ENCODE measurements at regions not wholly inside any gene's neighbourhood (a gene's known extent, or its start where the extent isn't known, plus 50 kb on each side); places are given as distances from the start of the nearest gene placed in this dataset.

- H3K4me1 ChIP-seq (ENCODE audit: control insufficient read depth, insufficient read depth, low read length), result no peaks in the 10 kb centered on the region
- H3K9ac ChIP-seq (ENCODE audit: low read depth, low read length), result no peak overlapping the region
- peaks cover 27% of the 10 kb centered on the region for H3K27me3 ChIP-seq (ENCODE audit: control insufficient read depth, insufficient read depth, low read length)
- no peak overlapping the region for H3K4me3 ChIP-seq (ENCODE audit: low read length)
- no peak overlapping the region for H3K4me2 ChIP-seq (ENCODE audit: low read length)
- no peaks in the 10 kb centered on the region for H3K36me3 ChIP-seq (ENCODE audit: insufficient read depth, low read length)
- no peaks in the 10 kb centered on the region for H3K9me3 ChIP-seq (replicated peaks; ENCODE audit: low read length)
These were observed 69.7 kb upstream of the BHLHE23 start for GRCh38 chr20:63076421-63076820.

DNA sequence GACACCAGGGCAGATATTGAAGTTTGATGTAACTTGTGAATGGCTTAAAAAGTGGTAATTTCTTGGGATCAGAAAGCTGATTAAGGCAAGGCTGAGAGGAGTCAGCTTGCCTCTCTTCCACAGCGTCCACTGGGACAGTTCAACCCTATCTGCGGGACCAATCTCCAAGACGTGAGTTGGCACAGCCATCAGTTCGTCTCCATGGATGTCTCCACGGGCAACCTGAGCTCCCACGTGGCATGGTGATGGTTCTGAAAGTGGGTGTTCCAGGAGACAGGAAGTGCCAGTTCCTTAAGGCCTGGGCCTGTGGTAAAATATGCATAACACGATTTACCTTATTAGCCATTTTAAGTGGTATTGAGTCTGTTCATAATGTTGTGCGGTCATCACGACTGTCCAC lies 67.9 kb upstream of the BHLHE23 start:
- Histone ChIP-seq H3K27me3 (ENCODE audit: control insufficient read depth, insufficient read depth, low read length) (peaks cover 34% of the 10 kb centered on the region), H3K9me3 (replicated peaks; ENCODE audit: low read length) (no peaks in the 10 kb centered on the region), H3K4me3 (ENCODE audit: low read length) (no peak overlapping the region), H3K4me1 (ENCODE audit: control insufficient read depth, insufficient read depth, low read length) (no peaks in the 10 kb centered on the region), H3K9ac (ENCODE audit: low read depth, low read length) (no peak overlapping the region), H3K4me2 (ENCODE audit: low read length) (no peak overlapping the region), H3K36me3 (ENCODE audit: insufficient read depth, low read length) (no peaks in the 10 kb centered on the region)

DNA sequence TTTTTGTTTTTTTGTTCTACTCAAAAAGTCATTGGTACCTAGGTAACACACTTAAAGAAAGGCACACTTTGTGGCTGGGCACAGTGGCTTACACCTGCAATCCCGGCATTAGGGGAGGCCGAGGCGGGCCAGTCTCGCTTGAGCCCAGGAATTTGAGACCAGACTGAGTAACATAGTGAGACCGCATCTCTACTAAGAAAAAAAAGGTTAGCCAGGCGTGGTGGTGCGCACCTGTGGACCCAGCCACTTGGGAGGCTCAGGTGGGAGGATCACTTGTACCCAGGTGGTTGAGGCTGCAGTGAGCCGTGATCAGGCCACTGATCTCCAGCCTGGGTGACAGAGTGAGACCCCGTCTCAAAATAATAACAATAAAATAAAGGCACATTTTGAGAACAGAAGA lies 67.4 kb upstream of the BHLHE23 start:
- Histone ChIP-seq H3K36me3 (ENCODE audit: insufficient read depth, low read length) (no peaks in the 10 kb centered on the region), H3K4me1 (ENCODE audit: control insufficient read depth, insufficient read depth, low read length) (no peaks in the 10 kb centered on the region), H3K9me3 (replicated peaks; ENCODE audit: low read length) (no peaks in the 10 kb centered on the region), H3K4me2 (ENCODE audit: low read length) (no peak overlapping the region), H3K27me3 (ENCODE audit: control insufficient read depth, insufficient read depth, low read length) (peaks cover 34% of the 10 kb centered on the region), H3K4me3 (ENCODE audit: low read length) (no peak overlapping the region), H3K9ac (ENCODE audit: low read depth, low read length) (no peak overlapping the region)

DNA sequence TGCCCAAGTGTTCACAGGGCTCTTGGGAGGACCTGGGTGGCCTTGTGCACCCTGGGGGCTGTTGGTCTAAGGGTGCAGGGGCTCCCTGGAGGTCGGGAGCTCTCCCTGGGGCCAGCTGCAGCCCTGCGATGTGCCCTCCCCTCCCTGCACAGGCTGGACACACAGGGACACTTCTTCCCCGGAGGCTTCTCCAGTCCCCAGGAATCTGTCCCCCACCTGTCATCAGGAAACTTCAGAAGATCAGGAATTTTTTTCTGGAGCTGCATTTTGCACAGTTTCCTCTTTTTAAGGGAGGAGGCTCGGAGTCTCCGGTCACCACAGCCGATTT lies 66.9 kb upstream of the BHLHE23 start:
- Histone ChIP-seq H3K4me3 (ENCODE audit: low read length) (no peak overlapping the region), H3K4me2 (ENCODE audit: low read length) (no peak overlapping the region), H3K9ac (ENCODE audit: low read depth, low read length) (no peak overlapping the region), H3K27me3 (ENCODE audit: control insufficient read depth, insufficient read depth, low read length) (peaks cover 37% of the 10 kb centered on the region), H3K36me3 (ENCODE audit: insufficient read depth, low read length) (no peaks in the 10 kb centered on the region), H3K9me3 (replicated peaks; ENCODE audit: low read length) (no peaks in the 10 kb centered on the region), H3K4me1 (ENCODE audit: control insufficient read depth, insufficient read depth, low read length) (no peaks in the 10 kb centered on the region)

GRCh38 chr20:63072991-63073737 lies 66.4 kb upstream of the BHLHE23 start:
- Histone ChIP-seq H3K9me3 (replicated peaks; ENCODE audit: low read length) (no peaks in the 10 kb centered on the region), H3K27me3 (ENCODE audit: control insufficient read depth, insufficient read depth, low read length) (peaks cover 37% of the 10 kb centered on the region), H3K36me3 (ENCODE audit: insufficient read depth, low read length) (no peaks in the 10 kb centered on the region), H3K4me2 (ENCODE audit: low read length) (no peak overlapping the region), H3K4me1 (ENCODE audit: control insufficient read depth, insufficient read depth, low read length) (no peaks in the 10 kb centered on the region), H3K9ac (ENCODE audit: low read depth, low read length) (no peak overlapping the region), H3K4me3 (ENCODE audit: low read length) (no peak overlapping the region)

DNA sequence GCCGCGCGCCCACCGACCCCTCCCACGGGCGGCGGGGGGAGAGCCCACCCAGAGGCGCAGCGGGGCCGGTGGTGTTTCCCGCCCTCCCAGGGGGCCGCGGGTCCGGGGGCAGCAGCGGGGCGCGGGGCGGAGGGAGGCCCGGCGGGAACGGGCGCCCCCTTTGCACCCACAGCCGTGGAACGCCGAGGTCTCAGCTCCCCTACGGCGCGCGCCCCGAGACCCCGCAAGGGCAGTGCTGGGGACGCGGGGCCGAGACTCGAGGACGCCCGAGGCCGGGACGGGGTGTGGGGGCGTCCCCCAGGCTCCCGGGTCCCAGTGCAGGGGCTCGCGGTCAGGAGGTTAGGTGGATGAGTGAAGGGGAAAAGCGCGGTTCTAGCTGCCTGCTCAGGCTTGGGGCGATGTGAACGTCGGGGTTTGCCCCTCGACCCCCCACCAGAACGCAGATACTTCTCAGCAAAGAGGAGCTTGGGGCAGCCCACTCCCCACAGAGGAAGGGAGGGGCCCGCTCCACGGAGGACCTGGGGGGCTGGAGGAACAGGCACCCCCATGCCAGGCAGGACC lies 65.5 kb upstream of the BHLHE23 start:
- Histone ChIP-seq H3K4me1 (ENCODE audit: control insufficient read depth, insufficient read depth, low read length) (no peaks in the 10 kb centered on the region), H3K9me3 (replicated peaks; ENCODE audit: low read length) (no peaks in the 10 kb centered on the region), H3K4me2 (ENCODE audit: low read length) (no peak overlapping the region), H3K27me3 (ENCODE audit: control insufficient read depth, insufficient read depth, low read length) (peaks cover 43% of the 10 kb centered on the region), H3K36me3 (ENCODE audit: insufficient read depth, low read length) (no peaks in the 10 kb centered on the region), H3K4me3 (ENCODE audit: low read length) (no peak overlapping the region), H3K9ac (ENCODE audit: low read depth, low read length) (no peak overlapping the region)

- H3K27me3 ChIP-seq (ENCODE audit: control insufficient read depth, insufficient read depth, low read length), result peaks cover 48% of the 10 kb centered on the region
- no peaks in the 10 kb centered on the region for H3K36me3 ChIP-seq (ENCODE audit: insufficient read depth, low read length)
- H3K9ac ChIP-seq (ENCODE audit: low read depth, low read length), result no peak overlapping the region
- H3K9me3 ChIP-seq (replicated peaks; ENCODE audit: low read length), result no peaks in the 10 kb centered on the region
- H3K4me2 ChIP-seq (ENCODE audit: low read length), result no peak overlapping the region
- H3K4me1 ChIP-seq (ENCODE audit: control insufficient read depth, insufficient read depth, low read length), result no peaks in the 10 kb centered on the region
- no peak overlapping the region for H3K4me3 ChIP-seq (ENCODE audit: low read length)
These were observed 64.9 kb upstream of the BHLHE23 start for GRCh38 chr20:63071541-63072181.

DNA sequence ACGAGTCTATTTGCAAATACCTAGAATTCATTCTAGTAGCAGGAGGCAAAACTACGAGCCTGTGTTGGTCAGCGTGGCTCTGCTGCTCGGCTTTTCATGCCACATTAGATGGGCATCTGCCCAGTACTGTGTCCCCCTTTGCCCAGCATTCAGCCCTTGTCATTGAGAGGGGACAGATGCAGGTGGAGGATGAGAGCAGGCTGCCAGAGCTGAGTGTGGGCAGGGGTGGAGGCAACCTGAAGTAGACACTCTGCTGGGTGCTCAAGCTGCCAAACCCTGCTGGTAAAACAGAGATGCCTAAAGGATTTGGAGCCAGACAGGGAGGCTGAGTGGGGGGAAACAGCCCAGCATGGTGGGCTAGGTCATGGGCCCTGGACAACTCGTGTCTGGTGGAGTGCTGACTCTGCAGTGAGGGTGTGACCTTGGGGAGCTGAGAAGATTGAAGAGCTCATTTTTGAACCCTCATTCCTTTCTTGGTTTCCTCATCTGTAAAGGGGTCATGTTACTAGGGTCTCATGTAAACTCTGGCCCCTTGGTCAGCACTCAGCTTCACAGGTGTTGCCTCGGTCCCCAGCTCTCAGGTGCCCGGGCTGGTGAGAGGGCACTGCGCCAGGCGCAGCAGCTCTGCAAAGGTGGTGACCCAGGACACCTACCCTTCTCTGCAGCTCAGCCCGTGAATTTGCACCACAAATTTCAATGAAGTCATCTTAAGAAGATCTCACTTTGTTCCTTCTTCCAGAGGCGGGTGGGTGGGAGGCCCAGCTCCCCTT lies 64.2 kb upstream of the BHLHE23 start:
- Histone ChIP-seq H3K36me3 (ENCODE audit: insufficient read depth, low read length) (no peaks in the 10 kb centered on the region), H3K9ac (ENCODE audit: low read depth, low read length) (no peak overlapping the region), H3K4me1 (ENCODE audit: control insufficient read depth, insufficient read depth, low read length) (no peaks in the 10 kb centered on the region), H3K9me3 (replicated peaks; ENCODE audit: low read length) (no peaks in the 10 kb centered on the region), H3K4me3 (ENCODE audit: low read length) (no peak overlapping the region), H3K27me3 (ENCODE audit: control insufficient read depth, insufficient read depth, low read length) (peaks cover 50% of the 10 kb centered on the region), H3K4me2 (ENCODE audit: low read length) (no peak overlapping the region)

DNA sequence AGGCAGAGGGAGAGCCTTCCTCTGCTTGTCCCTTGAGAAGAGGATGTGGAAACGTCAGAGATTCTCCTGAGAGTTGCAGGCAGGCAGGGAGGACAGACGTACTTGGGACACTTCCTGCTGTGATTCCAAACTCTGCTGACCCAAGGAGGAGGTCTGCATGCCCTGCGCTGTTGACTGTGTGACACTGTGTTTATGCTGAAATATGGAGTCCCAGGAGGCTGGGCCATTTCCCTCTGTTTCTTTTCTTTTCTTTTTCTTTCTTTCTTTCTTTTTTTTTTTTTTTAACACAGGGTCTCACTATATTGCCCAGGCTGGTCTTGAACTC lies 63.5 kb upstream of the BHLHE23 start:
- Histone ChIP-seq H3K4me3 (ENCODE audit: low read length) (no peak overlapping the region), H3K4me2 (ENCODE audit: low read length) (no peak overlapping the region), H3K27me3 (ENCODE audit: control insufficient read depth, insufficient read depth, low read length) (peaks cover 52% of the 10 kb centered on the region), H3K9me3 (replicated peaks; ENCODE audit: low read length) (no peaks in the 10 kb centered on the region), H3K4me1 (ENCODE audit: control insufficient read depth, insufficient read depth, low read length) (no peaks in the 10 kb centered on the region), H3K9ac (ENCODE audit: low read depth, low read length) (no peak overlapping the region), H3K36me3 (ENCODE audit: insufficient read depth, low read length) (no peaks in the 10 kb centered on the region)

GRCh38 chr20:63068711-63069367 lies 62.1 kb upstream of the BHLHE23 start:
- Histone ChIP-seq H3K4me1 (ENCODE audit: control insufficient read depth, insufficient read depth, low read length) (no peaks in the 10 kb centered on the region), H3K27me3 (ENCODE audit: control insufficient read depth, insufficient read depth, low read length) (peaks cover 52% of the 10 kb centered on the region), H3K9ac (ENCODE audit: low read depth, low read length) (no peak overlapping the region), H3K36me3 (ENCODE audit: insufficient read depth, low read length) (no peaks in the 10 kb centered on the region), H3K9me3 (replicated peaks; ENCODE audit: low read length) (no peaks in the 10 kb centered on the region), H3K4me2 (ENCODE audit: low read length) (no peak overlapping the region), H3K4me3 (ENCODE audit: low read length) (no peak overlapping the region)

Measured in skeletal muscle satellite cell (primary cell).